ENCODE measurements at regions not wholly inside any gene's neighbourhood (a gene's known extent, or its start where the extent isn't known, plus 50 kb on each side); places are given as distances from the start of the nearest gene placed in this dataset.
"Not testable (repeated sequence)": the region's sequence is repeated elsewhere in the genome, so short reads cannot be mapped to it uniquely, and the experiment has no call there.

DNA sequence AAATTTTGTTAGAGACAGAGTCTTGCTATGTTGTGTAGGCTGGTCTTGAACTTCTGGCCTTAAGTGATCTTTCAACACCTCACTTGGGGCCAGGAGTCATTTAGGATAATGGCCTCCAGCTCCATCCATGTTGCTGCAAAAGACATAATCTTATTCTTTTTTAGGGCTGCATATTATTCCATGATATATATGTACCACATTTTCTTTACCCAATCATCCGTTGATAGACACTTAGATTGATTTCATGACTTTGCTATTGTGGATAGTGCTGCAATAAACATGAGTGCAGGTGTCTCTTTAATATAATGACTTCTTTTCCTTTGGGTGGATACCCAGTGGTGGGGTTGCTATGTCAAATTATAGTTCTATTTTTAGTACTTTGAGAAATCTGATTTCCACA lies 140.9 kb upstream of the LCORL start:
- H3K4me3 ChIP-seq (ENCODE audit: low read depth, low read length): no peak overlapping the region
- ChIA-PET CTCF (no interaction called here), POLR2A (no interaction called here)
- TF ChIP-seq, protein P1, sequence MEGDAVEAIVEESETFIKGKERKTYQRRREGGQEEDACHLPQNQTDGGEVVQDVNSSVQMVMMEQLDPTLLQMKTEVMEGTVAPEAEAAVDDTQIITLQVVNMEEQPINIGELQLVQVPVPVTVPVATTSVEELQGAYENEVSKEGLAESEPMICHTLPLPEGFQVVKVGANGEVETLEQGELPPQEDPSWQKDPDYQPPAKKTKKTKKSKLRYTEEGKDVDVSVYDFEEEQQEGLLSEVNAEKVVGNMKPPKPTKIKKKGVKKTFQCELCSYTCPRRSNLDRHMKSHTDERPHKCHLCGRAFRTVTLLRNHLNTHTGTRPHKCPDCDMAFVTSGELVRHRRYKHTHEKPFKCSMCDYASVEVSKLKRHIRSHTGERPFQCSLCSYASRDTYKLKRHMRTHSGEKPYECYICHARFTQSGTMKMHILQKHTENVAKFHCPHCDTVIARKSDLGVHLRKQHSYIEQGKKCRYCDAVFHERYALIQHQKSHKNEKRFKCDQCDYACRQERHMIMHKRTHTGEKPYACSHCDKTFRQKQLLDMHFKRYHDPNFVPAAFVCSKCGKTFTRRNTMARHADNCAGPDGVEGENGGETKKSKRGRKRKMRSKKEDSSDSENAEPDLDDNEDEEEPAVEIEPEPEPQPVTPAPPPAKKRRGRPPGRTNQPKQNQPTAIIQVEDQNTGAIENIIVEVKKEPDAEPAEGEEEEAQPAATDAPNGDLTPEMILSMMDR (IDR thresholded peaks at IDR 0.05; ENCODE audit: insufficient read depth, low read length, missing control alignments): no peak
- DNase-seq (ENCODE audit: low read depth, low spot score): no peak

DNA sequence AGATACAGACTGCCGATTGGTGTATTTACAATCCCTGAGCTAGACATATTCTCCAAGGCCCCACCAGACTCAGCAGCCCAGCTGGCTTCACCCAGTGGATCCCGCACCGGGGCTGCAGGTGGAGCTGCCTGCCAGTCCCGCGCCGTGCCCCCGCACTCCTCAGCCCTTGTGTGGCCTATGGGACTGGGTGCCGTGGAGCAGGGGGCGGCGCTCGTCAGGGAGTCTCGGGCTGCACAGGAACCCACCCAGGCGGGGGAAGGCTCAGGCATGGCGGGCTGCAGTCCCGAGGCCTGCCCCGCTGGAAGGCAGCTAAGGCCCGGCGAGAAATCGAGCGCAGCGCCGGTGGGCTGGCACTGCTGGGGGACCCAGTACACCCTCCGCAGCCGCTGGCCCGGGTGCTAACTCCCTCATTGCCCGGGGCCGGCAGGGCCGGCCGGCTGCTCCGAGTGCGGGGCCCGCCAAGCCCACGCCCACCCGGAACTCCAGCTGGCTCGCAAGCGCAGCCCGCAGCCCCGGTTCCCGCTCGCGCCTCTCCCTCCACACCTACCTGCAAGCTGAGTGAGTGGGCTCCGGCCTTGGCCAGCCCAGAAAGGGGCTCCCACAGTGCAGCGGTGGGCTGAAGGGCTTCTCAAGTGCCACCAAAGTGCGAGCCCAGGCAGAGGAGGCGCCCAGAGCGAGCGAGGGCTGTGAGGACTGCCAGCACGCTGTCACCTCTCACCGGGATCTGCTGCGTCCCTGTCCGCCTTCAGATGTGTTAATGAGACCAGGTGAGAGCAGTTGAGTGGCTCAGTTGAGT lies 137.8 kb upstream of the LCORL start:
- H3K4me3 ChIP-seq (ENCODE audit: low read depth, low read length); CTCF ChIA-PET; POLR2A ChIA-PET; DNase-seq (ENCODE audit: low read depth, low spot score): not testable (repeated sequence)

DNA sequence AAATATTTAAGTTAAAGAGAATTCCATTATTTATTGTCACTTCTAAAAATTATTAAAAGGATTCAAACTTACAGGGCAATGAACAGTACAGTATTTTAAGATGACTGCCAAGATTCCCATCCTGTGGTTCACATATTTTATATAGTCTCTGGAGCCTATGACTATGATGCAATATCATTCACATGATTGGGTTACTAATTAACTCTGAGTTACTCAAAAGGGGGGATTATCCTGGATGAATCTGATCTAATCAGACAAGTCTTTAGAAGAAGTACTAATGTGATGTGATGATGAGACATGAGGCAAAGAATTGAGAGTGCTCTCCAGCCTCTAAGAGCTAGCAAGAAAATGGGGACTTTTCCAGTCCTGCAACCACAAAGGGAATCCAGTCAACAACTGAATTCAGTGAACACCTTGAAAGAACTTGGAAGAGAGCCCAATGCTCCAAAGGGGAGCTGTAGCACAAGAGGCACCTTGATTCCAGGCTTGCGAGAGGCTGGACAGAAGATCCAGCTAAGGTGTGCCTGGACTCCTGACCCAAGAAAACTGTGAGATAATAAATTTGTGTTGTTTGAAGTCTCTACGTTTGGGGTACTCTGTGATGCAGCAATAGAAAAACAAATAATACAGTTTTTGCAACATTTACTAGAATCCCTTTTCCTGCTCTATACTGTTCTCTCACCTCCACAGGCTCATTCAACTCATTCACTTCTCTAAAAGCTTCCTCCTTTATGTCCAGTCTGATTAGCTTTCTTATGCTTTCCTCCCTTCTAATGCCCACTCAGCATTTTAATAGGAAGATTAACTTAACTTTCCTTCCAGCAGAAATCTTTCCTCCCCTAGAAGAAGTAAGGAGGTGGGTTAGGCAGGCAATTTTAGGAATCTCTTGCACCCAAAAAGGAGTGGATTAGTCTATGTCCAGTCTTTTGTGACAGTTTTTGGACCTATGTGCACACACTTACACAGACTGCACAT lies 133.8 kb upstream of the LCORL start:
- no peak for DNase-seq (ENCODE audit: low read depth, low spot score)
- ChIA-PET CTCF (no interaction called here), POLR2A (no interaction called here)
- TF ChIP-seq, protein P1 (IDR thresholded peaks at IDR 0.05; ENCODE audit: insufficient read depth, low read length, missing control alignments): no peak
- H3K4me3 ChIP-seq (ENCODE audit: low read depth, low read length): no peak overlapping the region

DNA sequence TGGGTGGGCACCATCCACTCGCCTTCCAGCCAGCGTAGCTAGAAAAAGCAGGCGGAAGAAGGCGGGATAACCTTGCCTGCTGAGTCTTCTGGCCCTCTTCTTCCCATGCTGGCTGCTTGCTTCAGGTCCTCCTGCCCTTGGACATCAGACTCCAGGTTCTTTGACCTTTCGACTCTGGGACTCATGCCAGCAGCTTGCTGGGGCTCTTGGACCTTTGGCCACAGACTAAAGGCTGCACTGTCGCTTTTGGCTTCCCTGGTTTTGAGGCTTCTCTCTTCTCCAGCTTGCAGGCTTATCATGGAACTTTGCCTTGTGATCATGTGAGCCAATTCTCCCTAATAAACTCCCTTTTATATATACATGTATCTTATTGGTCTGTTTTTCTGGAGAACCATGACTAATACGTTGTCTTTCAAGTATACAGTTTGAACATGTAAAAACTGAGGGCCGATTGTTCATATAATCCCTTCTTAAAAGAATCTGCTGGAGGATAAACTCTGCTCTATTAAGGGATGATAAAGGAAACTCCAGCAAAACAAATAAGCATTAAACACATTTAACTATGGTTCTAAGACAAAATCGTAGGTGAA lies 116.6 kb upstream of the LCORL start:
- CTCF ChIA-PET: no interaction called here

DNA sequence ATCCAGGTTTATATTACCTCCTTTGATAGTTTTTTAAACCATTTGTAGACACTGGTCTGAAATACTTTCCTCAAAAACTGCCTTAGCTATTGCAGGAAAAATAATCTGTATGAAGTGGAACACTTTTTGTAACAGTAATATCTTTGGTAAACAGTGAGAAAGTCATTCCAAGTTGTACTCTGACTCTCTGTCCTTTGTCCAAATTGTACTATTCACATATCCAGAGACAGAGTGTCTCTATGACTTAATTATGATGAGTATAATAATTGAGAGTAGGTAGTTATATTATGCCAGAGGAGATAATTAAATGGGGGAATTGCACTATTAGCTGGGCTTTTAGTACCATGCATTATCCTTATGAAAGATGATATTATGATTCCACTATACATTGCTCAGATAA lies 112.6 kb upstream of the LCORL start:
- POLR2A ChIA-PET: no interaction called here
- CTCF ChIA-PET: no interaction called here
- H3K4me3 ChIP-seq (ENCODE audit: low read depth, low read length): no peak overlapping the region
- DNase-seq (ENCODE audit: low read depth, low spot score): no peak
- TF ChIP-seq, protein P1 (IDR thresholded peaks at IDR 0.05; ENCODE audit: insufficient read depth, low read length, missing control alignments): no peak

More for the DNA sequence above, 116.6 kb upstream of the LCORL start:
- TF ChIP-seq, protein P1 (IDR thresholded peaks at IDR 0.05; ENCODE audit: insufficient read depth, low read length, missing control alignments): no peak
- no peak for DNase-seq (ENCODE audit: low read depth, low spot score)
- POLR2A ChIA-PET: no interaction called here
- H3K4me3 ChIP-seq (ENCODE audit: low read depth, low read length): no peak overlapping the region

DNA sequence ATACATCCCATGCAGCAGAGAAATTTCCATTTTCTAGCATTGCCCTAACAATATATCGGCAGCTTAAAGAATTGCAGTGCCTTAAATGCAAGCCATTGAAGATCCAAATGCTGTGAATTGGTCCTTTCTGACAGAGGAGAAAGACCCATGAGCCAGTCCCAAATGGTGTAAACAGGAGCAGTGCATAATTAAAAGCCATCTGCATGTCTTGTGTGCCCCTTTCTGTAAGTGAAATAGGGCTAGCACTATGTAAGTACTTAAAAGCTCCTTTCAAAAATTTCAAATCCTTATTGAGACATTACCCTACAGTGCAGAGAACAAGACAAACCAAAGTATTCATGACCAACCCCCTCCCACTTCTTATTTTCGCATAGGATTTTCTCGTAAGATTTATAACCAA lies 108.7 kb upstream of the LCORL start:
- DNase-seq (ENCODE audit: low read depth, low spot score): no peak
- H3K4me3 ChIP-seq (ENCODE audit: low read depth, low read length): no peak overlapping the region
- TF ChIP-seq, protein P1 (IDR thresholded peaks at IDR 0.05; ENCODE audit: insufficient read depth, low read length, missing control alignments): no peak
- CTCF ChIA-PET: no interaction called here
- POLR2A ChIA-PET: no interaction called here

Data from AG04449 (cell line).